ENCODE measurements at regions not wholly inside any gene's neighbourhood (a gene's known extent, or its start where the extent isn't known, plus 50 kb on each side); places are given as distances from the start of the nearest gene placed in this dataset.

DNA sequence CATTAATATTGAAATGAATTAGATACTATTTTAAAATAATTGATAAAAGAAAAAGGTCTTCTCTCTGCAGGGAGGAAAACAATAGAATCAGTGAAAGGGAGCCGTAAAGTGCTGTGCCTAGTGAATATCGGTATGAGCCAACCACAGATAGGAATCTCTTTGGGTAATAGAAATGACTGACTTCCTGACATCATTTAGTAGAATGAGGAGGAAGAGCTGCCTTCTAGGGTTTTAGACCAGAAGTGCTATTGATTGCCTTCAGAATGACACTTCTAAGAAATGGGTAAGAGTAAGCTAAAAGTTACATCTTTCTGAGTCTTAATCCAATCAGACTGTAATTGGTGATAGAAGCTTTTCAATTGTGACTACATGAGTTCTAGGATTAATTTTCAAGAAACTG is 134.0 kb upstream of the MAP9 start:
- no peak for DNase-seq

DNA sequence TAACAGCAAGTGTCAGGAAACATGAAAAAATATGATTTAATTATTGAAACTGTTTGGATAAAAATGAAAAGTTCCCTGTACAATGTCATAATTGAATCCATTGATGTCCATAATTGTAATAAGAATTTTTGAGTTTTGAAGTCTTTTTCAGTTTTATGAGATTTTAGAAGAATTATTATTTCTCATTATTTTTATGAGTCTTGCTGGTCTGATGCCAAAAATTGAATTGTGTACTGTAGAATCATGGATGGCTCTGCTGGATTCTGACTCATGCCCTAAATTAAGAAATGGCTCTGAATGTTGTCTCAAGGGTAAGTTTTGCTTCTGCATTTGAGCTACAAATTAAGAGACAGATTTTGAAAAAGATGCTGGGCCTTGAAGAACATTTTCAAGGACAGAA is 132.8 kb upstream of the MAP9 start:
- DNase-seq = no peak

DNA sequence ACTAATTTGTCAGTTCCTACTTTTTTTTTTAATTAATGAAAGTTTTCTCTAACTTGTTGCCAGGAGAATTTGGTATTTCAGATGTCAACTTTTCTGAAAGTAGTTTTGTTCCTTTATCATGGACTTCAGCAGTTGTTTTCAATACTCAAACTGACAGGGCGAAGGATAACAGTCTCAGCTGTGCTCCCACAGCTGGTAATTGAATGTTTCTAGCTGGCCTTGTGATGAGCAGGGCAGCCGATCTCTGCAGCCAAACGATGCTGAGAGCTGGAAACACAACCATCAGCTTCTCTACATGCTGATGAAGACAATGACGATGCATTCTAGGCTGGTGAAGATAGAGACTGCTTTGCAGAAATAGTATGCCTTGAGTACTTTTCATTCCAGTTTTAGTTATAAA is 130.0 kb upstream of the MAP9 start:
- DNase-seq = no peak

DNA sequence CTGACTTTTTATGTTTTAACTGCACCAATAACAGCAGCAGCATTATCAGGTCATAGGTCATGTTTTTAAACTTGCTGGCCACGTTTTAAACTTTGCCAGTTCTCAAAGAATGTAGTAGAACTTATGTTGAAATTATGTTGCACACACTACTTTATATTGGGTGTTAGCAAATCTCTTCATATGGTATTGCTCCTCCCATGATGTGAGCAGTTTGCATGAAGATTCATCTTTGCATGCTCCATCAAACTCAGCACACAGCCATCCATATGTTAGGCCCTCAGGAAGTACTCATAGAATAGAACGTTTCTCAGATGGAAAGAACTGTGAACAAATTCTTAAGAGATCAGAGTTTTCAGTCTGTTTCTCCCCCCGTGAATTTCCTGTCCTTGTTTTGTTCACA is 128.6 kb upstream of the MAP9 start:
- no peak for DNase-seq

DNA sequence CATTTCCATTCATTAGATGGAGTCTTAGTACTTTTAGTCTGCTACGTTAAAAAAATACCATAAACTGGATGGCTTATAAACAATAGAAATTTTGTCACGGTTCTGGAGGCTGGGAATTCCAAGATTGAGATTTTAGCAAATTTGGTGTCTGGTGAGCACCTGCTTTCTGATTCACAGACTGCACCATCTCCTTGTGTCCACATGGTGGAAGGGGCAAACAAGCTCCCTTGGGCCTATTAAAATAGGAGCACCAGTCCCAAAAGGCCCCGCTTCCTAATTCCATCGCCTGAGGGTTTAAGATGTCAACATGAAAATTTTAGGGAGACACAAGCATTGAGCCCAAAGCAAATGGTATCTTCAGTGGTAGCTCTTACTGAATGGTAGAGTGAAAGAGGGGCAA is 120.5 kb upstream of the MAP9 start:
- DNase-seq = no peak

DNA sequence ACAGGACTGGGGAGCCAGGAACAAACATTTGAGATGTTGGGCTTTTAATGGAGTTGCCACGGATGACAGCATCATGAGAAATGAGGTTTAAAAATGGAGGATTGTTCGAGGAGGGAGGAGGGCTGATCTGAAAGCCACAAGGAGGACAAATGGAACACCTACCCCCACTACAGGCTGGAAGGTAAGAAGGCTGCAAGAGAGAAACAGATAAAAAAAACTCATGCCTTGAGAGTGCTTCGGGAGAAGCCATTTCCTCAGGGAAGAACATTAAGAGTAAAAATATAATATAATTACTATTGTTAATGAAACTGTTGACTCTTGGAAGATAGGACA is 119.5 kb upstream of the MAP9 start:
- no peak for DNase-seq

DNA sequence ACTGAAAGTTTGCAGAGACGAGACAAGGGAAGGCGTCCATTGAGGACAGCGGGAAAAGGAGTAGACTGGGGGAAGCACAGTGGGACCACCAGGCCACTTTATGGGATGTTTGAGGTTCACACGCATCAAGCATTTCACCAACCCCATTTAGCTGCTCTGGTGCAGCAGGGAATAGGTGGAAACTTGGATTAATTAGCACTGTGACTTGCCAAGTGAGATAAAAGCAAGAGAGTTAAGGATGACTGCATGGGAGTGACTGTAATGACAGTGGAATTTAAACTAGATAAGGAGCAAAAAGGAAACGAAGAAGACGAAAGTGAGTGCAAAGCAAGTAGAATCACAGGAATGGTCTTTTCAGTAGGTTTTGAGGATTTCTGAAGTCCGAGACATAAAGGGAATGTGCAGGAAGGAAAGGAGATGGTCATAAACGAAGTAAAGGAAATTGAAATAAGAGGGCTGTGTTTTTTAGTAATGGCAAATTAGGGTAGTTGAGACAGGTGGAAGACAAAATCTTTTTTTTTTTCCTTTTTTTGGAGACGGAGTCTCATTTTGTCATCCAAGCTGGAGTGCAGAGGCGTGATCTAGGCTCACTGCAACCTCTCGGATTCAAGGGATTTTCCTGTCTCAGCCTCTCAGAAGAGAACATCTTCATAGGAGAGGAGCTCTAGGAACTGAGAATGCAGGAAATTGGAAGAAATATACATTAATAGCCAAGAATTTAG is 119.0 kb upstream of the MAP9 start:
- DNase-seq = no peak

DNA sequence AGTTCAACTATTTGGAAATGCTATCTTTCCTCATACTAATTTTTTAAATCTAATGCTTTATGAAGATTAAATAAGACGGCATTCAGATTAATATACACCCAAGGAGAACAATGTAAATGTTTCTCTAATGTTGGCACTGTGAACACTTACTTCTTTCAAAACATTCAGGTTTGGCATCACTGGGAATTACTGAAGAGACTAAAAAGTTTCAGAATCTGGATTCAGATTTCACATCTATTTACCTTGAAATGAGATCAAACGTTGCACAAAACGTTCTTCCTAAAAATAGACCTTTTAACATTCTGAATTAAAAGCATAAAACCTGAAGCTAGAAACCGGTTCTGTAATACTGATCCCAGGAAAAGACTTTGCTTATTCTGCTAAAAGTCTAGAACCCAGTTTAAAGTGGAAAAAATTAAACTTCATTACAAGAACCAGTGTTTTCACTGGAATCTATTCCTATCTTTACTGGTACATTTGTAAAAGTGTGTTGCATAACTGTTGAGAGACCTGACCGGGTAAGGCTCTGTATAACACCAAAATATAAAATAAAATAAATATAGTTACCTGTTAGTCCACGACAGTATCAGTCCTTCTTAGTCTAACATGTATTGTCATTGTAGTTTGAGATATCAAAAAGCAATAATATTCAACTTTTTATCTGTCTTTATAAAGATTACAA is 117.4 kb upstream of the MAP9 start:
- DNase-seq = no peak

DNA sequence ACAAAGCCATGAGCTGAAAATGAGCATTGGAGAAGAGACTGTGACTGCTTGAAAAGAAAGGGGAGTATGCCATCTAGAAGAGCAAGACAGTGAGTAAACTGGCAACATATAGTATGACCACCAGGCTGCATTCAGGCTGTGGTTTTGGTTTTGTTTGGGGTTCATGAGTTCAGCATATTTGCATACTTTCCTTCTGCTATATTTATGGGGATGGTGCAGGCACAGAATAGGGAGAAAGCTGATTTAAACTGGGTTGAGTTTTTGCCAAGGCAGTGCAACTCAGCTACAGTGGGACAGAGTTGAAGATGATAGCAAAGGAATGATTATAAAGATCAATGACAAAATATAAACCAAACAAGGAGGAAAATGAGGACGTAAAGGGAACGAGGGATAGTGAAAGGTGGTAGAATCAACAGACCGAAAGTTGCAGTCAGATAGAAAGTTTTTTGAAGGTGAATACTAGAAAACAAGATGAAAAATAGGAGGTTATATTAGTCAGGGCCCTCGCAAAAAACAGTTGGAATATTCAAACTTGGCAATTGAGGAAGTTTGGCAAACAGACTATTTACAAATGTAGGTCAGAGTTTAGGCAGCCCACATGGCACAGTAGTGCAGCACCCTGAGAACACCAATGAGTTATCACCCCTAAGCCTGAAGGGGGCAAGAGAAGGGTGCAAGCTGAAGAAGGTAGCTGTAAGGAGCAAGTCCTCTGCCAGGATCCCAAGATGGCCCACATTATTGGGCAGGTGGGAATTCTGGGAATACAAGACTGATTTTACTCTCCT is 114.8 kb upstream of the MAP9 start:
- no peak for DNase-seq

DNA sequence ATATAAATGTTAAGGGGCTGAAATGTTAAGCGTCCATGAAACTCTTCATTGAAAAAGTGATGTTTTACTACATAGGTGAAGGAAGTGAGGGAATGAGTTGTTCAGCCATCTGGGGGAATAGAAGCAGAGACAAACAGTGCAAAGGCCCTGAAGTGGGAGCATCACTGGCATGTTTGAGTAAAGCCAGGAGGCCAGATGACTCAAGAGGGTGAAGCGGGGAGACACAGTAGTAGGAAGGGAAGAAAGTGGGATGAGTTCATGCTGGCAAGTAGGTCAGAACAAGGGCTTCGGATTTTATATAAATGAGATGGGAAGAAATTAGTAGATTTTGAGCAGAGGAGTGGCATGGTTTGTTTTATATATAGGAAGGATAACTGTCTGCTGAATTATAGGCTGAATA is 112.5 kb upstream of the MAP9 start:
- no peak for DNase-seq

DNA sequence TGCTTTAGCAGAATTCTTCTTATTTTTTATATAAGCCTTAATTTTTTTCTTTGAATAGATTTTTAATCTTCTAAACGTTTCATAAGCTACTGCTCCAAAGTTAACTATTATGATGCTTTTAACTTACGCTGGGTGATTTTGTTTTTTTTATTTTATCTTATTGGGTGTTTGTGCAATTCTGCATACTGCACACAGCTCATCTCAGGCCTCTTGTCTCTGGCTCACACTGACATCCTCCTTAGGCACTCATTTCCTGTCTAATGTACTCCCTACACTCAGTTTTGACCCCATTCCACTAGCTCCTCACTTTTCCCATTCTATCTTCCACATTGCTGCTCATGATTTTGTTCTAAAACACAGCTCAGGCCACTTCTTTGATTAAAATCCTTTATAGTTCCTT is 111.9 kb upstream of the MAP9 start:
- DNase-seq = no peak

DNA sequence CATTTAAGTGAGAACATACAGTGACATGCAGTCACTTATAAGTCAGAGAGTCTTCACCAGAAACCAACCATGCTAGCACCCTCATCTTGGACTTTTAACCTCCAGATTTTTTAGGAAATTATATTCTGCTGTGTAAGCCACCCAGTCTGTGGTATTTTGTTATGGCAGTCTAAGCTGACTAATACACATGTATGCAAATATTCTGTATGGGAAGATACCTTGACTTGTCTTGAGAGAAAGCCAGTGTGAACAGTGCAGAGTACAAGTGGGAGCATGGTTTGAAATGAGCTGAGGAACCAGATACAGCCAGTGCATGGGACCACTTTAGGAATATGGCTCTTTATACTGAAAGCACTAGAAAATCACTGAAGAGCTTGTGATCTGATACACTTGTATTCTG is 110.4 kb upstream of the MAP9 start:
- DNase-seq = no peak

DNA sequence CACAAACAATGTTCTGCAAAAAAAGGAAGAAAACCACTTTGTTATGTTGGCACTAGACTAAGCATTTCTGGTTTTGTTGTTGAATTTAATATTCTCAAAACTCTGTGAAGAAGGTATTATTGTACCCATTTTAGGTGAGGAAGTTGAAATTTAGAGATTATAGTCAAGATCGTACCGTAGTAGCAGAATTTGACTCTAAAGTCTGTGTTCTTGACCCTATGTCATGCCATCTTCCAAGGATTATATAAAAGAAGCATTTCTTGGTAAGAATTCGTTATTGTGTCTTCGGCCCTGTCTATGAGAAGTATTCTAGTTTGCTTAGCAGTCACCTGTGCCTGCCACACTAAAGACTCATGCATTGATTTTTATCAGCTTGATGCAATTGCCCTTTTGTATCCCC is 104.4 kb upstream of the MAP9 start:
- no peak for DNase-seq

DNA sequence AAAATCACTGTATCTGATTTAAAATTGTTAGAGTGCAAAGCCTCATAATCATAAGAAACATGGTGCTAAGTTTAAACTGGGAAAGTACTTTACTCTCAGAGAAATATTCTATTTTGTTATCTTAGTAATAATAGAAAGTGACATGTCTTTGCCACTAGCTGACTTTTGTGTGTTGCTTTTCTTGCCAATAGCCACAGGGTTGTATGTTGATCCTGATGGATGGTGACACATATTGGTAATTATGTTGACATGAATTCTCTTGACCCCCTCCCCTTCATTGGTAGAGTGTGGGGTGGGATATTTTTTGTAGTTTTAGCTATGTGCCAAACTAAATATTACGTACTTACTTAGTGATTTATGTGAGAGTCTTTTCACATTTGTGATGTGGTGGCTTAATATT is 103.1 kb upstream of the MAP9 start:
- DNase-seq = no peak

DNA sequence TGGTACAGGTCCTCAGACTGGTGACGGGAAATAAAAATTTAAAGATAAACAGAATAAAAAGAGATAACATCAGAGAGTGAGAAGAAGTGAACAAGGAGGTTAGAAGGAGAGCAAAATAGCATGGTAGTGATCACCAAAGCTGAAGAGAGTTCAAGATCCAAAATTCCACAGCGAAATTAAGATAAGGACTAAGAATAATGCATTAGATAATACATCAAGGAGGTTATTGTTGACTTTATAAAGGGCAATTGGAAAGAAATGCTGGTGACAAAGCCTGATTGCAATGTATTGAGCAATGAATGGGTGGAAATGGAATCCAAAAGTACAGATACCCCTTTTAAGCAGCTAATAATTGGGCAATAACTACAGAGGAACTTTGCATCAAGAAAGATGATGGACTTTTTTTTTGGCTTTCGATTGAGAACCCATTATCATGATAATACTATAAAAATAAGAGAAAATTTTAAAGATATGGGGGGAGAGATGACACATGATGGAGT is 101.6 kb upstream of the MAP9 start:
- no peak for DNase-seq

DNA sequence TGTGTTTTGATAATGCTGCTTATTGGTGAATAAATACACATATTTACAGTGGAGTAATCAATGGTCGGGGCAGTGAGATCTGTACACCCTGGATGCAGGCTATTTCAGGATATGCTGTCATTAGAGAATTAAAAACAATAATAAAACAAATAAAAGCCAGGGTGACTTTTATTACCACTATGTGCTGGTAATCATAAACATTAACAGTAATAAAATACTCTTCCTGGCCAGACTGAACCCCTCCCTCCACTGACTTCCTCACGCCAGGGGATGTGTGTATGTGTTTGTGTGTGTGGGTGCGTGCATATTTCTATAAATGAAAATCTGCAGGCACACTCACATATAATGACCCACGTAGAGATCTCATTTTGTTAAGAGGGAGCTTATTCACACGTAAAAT is 98.0 kb upstream of the MAP9 start:
- DNase-seq = no peak

DNA sequence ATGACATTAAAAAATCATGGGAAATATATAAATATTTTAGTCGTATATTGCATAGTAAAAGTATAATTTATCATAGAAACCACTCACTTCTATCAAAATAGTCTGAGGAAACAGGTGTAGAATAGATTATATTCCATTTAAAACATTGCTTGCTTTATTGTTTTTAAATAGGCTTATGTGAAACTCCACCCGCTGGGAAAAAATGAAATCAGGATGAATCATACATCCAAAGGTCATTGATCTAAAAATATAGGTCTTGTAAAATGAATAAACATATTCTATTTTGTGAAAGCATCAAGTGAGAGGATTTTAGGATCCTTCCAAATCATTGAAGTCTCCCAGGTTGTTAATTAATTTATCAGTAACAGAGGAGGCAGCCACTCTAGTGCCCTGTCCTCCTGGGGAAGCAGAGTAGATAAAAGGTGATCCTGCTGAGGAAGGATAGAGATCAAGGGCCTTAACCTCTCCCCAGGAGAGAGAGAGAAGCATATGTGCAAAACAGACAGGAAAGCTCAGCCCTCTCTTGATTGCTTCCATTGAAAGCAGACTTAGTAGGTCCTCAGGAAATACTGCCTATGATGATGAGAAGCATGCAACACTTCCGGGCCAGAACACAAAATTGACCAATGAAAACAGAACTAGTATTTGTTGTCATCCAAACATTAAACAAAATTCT is 96.8 kb upstream of the MAP9 start:
- no peak for DNase-seq

DNA sequence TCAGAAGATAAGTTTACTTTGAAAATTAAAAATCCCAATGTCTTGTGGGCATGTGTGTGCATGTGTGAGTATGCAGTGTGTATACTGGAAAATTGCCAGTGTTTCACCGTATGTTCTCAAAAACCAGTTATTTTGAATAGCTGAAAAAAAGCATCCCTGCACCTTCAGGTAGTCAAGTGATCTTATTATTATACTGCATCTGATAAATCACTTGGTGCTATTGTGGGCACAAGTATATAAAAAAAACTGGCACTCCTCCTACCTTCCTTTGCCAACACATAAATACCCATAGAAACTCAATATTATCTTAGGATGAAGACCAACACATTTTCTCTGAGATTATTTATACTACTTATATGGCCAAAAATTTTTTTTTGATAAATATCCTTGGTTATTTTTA is 91.5 kb upstream of the MAP9 start:
- DNase-seq = no peak

DNA sequence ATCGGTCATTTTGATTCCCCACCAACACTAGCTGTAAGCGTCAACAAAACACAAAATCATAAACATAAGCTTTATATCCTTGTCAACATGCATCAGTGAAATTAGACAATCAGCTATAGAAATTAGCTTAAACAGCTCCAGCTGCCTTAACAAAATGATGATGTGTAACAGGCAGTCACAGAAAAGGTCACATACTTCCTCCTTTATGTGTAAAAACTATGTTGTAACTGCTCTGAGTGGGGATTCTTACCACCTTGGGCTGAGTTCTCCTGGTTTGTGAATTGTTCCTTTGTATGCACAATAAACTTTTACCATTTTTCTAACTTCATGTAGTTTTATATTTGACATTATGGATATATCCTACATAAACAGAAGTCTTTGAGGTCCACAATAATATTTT is 73.9 kb upstream of the MAP9 start:
- DNase-seq = no peak

DNA sequence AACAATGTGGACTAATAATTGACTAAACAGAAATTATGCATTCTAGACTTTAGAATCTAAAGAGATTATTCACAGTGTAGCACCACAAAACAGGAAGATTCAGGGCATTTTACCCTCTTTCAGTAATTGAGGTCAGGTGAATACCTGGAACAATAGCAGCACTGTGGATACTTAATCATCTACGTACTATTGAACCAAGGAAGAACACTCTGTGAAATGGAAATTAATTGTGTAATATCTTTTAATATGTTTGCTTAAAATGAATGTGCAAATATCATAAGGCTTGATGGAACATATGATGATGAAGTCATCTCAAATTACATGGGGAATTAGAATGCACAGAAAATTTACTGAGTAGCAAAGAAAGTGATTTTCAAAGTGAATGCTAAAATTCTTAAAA is 68.5 kb upstream of the MAP9 start:
- DNase-seq = no peak

DNA sequence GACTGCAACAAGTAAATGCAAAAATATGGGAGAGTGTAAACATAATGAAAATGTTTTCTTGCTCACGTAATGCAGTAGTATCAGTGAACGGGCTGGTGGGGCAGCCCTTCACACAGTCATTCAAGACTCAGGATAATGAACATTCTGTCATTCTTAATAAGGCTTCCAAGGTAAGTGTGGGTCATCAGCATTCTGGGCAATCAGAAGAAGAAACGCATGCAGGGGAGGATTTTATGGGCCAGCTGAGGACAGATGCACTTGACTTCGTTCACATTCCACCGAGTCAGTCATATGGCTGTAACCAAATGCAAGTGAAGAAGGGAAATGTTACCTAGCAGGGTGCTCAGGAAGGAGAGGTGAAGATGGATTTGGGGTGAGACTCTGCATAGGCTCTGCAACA is 68.0 kb upstream of the MAP9 start:
- DNase-seq = no peak

DNA sequence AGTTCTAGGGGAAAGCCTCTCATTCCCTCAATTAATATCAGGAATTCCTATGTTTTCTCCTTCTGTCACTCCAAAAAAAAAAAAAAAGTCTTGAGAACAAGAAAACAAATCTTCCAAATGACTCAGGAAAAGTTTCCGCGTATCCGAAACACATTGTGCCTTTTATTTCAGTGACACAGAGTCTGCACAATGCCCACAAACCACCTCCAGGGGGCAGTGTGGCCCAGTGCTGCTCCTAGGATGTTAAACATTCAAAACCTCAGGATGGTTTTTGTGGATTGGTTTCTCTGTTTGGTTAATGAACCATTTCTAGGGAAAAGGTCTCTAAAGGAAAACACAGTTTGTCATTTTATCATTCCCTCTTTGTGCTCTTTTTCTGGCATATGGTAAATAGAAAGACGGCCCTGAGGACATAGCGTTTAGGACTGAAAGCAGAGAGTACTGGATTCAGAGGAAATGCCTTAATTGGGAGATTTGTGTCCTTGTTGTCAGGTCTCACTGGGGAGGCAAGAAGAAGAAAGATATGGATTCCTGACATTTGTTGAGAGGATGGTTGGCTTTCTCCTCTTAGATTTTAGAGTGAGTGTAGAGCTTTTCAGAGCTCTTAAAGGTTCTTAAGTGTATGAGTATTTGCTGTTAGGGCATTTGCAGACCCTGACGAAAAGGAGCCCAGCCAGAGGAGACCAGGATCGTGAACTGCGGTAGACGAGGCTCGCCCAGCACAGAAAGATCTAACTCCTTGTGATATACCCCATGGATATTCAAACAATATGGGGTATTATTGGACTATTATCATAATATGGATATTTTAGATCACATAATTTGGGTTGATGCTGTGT is 65.7 kb upstream of the MAP9 start:
- no peak for DNase-seq

DNA sequence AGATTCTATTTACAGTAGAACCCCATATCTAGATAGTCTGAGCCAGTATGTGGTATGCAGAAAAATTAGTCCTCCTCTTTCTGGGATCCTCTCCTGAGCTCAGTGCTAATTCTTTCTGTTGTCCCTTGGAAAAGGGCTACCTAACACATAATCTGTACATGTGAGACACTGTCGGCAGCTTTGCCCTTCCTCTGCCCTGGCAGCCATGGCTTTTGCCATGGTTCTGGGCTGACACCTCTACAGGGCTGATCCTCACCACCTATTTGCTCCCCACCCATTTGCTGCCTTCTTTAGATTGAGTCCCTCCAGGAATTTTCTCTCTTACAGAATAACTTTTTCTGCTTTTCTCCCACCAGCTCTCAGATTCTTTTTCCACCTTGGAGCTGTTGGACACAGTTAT is 64.7 kb upstream of the MAP9 start:
- DNase-seq = no peak
